Neural cell (in vitro differentiated cells): ENCODE measurements at regions not wholly inside any gene's neighbourhood (a gene's known extent, or its start where the extent isn't known, plus 50 kb on each side); places are given as distances from the start of the nearest gene placed in this dataset.

Source experiments
- H2AFZ ChIP-seq: fragments of 200-600, 300-800 bp; sonication (generic), shearing (Covaris generic); 2 replicates; pipeline ENCODE4 v1.6.0; 2014; ENCODE audit warnings: low read depth, mild to moderate bottlenecking, antibody characterized with exemption, low read length, moderate library complexity
- H3F3A ChIP-seq: fragments of 200-600 bp; shearing (Covaris generic); 2 replicates; pipeline ENCODE4 v1.6.1; 2016; ENCODE audit warnings: mild to moderate bottlenecking, moderate library complexity, mixed read lengths, antibody characterized with exemption, low read length; ENCODE audit not compliant: insufficient read depth, poor library complexity, severe bottlenecking
- H3K27ac ChIP-seq: fragments of 200-600, 300-800 bp; sonication (generic), shearing (Covaris generic); 2 replicates; pipeline ENCODE4 v1.5.1; 2014; ENCODE audit warnings: mild to moderate bottlenecking, low read length, moderate library complexity
- H3K27me3 ChIP-seq: fragments of 300-800, 200-600 bp; sonication (generic), shearing (Covaris generic); 2 replicates; pipeline ENCODE4 v1.6.0; 2014; ENCODE audit warnings: mild to moderate bottlenecking, low read depth, low read length, moderate library complexity; ENCODE audit not compliant: insufficient read depth
- H3K36me3 ChIP-seq: fragments of 300-800, 200-600 bp; sonication (generic), shearing (Covaris generic); 2 replicates; pipeline ENCODE4 v1.5.1; 2014; ENCODE audit warnings: mild to moderate bottlenecking, antibody characterized with exemption, low read length, moderate library complexity; ENCODE audit not compliant: insufficient read depth
- H3K4me2 ChIP-seq: fragments of 300-800, 200-600 bp; sonication (generic), shearing (Covaris generic); 2 replicates; pipeline ENCODE4 v1.6.0; 2014; ENCODE audit warnings: mild to moderate bottlenecking, low read length
- H3K4me3 ChIP-seq: fragments of 300-800, 200-600 bp; sonication (generic), shearing (Covaris generic); 2 replicates; pipeline ENCODE4 v1.5.1; 2014; ENCODE audit warnings: mild to moderate bottlenecking, low read length, moderate library complexity
- H3K79me2 ChIP-seq: fragments of 200-600 bp; shearing (Covaris generic); replicated peaks from 2 replicates; pipeline ENCODE4 v1.6.0; 2014; ENCODE audit warnings: mild to moderate bottlenecking, low read length, moderate library complexity; ENCODE audit not compliant: insufficient read depth
- H3K9ac ChIP-seq: fragments of 300-800, 200-600 bp; sonication (generic), shearing (Covaris generic); 2 replicates; pipeline ENCODE4 v1.6.1; 2016; ENCODE audit warnings: mild to moderate bottlenecking, low read length, mixed read lengths
- H3K9me2 ChIP-seq: fragments of 200-600 bp; shearing (Covaris generic); 2 replicates; pipeline ENCODE4 v1.6.1; 2016; ENCODE audit warnings: mild to moderate bottlenecking, low read length, mixed read lengths; ENCODE audit not compliant: insufficient read depth
- H3K9me3 ChIP-seq: fragments of 200-600, 300-800 bp; sonication (generic), shearing (Covaris generic); 2 replicates; pipeline ENCODE4 v1.6.1; 2016; ENCODE audit warnings: mild to moderate bottlenecking, mixed run types, low read length, moderate library complexity, mixed read lengths
- H4K20me1 ChIP-seq: fragments of 200-600 bp; shearing (Covaris generic); 2 replicates; pipeline ENCODE4 v1.6.1; 2016; ENCODE audit warnings: mild to moderate bottlenecking, mixed run types; ENCODE audit not compliant: insufficient read depth
- EP300 ChIP-seq: fragments of 450-650 bp; conservative IDR thresholded peaks from 2 replicates; pipeline ENCODE4 v1.6.1; 2014; ENCODE audit warnings: antibody characterized with exemption, mild to moderate bottlenecking, moderate library complexity; ENCODE audit not compliant: poor library complexity, severe bottlenecking
- EZH2 ChIP-seq: fragments of 200-600, 300-800 bp; shearing (Covaris generic), sonication (generic); IDR thresholded peaks from 2 replicates; pipeline ENCODE4 v1.6.1; 2014; ENCODE audit warnings: antibody characterized with exemption, low read length, borderline replicate concordance, mild to moderate bottlenecking; ENCODE audit not compliant: insufficient read depth, poor library complexity, severe bottlenecking
- MXI1 ChIP-seq: fragments of 450-650 bp; conservative IDR thresholded peaks from 2 replicates; pipeline ENCODE4 v1.6.1; 2014; ENCODE audit warnings: antibody characterized with exemption, mild to moderate bottlenecking; ENCODE audit not compliant: poor library complexity, severe bottlenecking
- POLR2AphosphoS5 ChIP-seq: IDR thresholded peaks from 2 replicates; pipeline ENCODE4 v1.6.1; 2012
- RAD21 ChIP-seq: fragments of 450-650 bp; conservative IDR thresholded peaks from 2 replicates; pipeline ENCODE4 v1.6.1; 2014; ENCODE audit warnings: antibody characterized with exemption, mild to moderate bottlenecking, moderate library complexity
- SMC3 ChIP-seq: fragments of 450-650 bp; conservative IDR thresholded peaks from 2 replicates; pipeline ENCODE4 v1.6.1; 2014; ENCODE audit warnings: antibody characterized with exemption, mild to moderate bottlenecking, moderate library complexity; ENCODE audit not compliant: poor library complexity
- TAF1 ChIP-seq: IDR thresholded peaks from 2 replicates; pipeline ENCODE4 v1.6.1; 2012; ENCODE audit warnings: low read depth
- TF ChIP-seq, protein P1 (sequence below): fragments of 450-650 bp; IDR thresholded peaks from 2 replicates; pipeline ENCODE4 v1.5.1; 2014; ENCODE audit warnings: antibody characterized with exemption, mild to moderate bottlenecking, moderate library complexity; ENCODE audit not compliant: poor library complexity, severe bottlenecking
- TF ChIP-seq, protein P2 (sequence below): IDR thresholded peaks from 2 replicates; pipeline ENCODE4 v1.6.1; 2012; ENCODE audit warnings: borderline replicate concordance

DNA sequence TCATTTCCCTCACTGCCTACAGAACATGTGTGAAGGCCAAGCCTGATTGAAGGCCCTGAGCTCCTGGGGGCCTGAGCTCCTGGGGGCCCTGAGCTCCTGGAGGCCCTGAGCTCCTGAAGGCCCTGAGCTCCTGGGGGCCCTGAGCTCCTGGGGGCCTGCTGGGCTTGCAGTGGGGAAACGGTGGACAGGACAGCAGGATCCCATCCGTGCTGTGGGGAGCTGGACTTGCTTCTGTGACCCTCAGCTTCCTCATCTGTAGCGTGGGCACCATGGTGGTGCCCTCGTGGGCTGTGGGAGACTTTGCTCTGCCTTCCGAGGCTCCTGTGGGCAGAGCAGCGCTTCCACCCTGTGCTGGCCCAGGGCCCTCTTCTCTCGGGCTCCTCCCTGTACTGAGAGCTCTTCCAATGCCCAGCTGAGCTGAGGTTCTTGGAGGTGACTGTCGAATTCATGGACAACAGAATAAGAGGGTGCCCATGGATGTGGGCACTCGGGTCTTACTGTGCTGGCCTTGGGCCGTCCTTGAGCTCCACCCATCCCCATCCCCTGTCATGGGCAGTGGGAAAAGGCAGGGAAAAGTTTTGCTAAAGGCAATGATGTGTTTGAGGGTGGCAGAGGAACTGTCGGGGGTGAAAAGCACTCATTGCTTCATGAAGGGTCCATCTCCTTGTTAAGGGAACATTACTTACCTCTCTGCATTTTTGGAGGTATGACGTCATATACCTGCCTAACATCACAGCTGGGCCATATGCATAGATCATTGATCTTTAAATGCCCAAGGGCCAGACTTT is 786.7 kb downstream of the TBC1D22A start:
- Histone ChIP-seq H4K20me1 (no peaks in the 10 kb centered on the region), H3K4me3 (no peak overlapping the region), H2AFZ (no peak overlapping the region), H3K9me2 (no peaks in the 10 kb centered on the region), H3F3A (no peaks in the 10 kb centered on the region), H3K27ac (no peak overlapping the region), H3K9ac (no peak overlapping the region), H3K4me2 (no peak overlapping the region), H3K36me3 (no peaks in the 10 kb centered on the region), H3K9me3 (no peaks in the 10 kb centered on the region), H3K79me2 (no peaks in the 10 kb centered on the region), H3K27me3 (no peaks in the 10 kb centered on the region)
- TF ChIP-seq SMC3 (no peak), EP300 (no peak), MXI1 (no peak), POLR2AphosphoS5 (no peak), RAD21 (no peak)
- TF ChIP-seq, protein P1, sequence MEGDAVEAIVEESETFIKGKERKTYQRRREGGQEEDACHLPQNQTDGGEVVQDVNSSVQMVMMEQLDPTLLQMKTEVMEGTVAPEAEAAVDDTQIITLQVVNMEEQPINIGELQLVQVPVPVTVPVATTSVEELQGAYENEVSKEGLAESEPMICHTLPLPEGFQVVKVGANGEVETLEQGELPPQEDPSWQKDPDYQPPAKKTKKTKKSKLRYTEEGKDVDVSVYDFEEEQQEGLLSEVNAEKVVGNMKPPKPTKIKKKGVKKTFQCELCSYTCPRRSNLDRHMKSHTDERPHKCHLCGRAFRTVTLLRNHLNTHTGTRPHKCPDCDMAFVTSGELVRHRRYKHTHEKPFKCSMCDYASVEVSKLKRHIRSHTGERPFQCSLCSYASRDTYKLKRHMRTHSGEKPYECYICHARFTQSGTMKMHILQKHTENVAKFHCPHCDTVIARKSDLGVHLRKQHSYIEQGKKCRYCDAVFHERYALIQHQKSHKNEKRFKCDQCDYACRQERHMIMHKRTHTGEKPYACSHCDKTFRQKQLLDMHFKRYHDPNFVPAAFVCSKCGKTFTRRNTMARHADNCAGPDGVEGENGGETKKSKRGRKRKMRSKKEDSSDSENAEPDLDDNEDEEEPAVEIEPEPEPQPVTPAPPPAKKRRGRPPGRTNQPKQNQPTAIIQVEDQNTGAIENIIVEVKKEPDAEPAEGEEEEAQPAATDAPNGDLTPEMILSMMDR: no peak

DNA sequence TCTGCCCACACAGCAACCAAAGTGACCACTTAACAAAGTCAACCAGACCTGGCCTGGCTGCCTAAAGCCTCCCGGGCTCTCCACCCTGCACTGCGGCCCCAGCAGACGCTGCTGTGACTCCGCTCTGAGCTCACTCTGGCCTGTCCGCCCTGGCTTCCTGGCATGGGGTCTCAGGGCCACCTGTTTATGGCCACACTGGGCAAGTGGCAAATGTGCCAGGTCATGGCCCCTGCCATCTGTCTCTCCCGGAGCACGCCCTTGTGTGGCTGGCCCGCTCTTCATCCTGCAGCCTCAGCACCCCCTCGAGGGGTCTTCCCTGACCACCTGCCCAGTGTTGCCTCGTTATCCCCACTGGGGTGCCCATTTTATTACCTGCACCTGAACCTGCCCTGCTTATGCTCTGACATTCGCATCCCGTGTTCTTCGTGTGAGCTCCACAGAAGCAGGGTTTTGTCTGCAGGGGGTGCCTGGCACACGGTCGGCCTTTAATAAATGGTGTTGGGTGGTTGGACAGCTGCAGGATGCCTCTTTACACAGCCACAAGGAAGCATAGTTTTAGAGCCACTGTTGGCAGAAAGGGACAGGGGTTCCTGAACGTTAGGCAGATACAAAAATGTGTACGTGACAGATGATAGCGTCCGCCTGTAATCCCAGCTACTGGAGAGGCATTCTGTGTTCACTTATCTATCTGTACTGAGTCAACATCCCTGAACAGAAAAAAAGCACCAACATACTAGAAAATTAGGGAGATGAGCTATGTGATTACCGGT is 785.6 kb downstream of the TBC1D22A start:
- Histone ChIP-seq H3K36me3 (no peaks in the 10 kb centered on the region), H3K9ac (no peak overlapping the region), H3K9me2 (no peaks in the 10 kb centered on the region), H2AFZ (no peak overlapping the region), H3K27ac (no peak overlapping the region), H3F3A (no peaks in the 10 kb centered on the region), H3K4me2 (no peak overlapping the region), H3K9me3 (no peaks in the 10 kb centered on the region), H3K27me3 (no peaks in the 10 kb centered on the region), H3K79me2 (no peaks in the 10 kb centered on the region), H4K20me1 (no peaks in the 10 kb centered on the region), H3K4me3 (no peak overlapping the region)
- no peak for TF ChIP-seq EP300
- no peak for TF ChIP-seq TAF1
- no peak for TF ChIP-seq MXI1
- TF ChIP-seq EZH2: no peak
- TF ChIP-seq, protein P2, sequence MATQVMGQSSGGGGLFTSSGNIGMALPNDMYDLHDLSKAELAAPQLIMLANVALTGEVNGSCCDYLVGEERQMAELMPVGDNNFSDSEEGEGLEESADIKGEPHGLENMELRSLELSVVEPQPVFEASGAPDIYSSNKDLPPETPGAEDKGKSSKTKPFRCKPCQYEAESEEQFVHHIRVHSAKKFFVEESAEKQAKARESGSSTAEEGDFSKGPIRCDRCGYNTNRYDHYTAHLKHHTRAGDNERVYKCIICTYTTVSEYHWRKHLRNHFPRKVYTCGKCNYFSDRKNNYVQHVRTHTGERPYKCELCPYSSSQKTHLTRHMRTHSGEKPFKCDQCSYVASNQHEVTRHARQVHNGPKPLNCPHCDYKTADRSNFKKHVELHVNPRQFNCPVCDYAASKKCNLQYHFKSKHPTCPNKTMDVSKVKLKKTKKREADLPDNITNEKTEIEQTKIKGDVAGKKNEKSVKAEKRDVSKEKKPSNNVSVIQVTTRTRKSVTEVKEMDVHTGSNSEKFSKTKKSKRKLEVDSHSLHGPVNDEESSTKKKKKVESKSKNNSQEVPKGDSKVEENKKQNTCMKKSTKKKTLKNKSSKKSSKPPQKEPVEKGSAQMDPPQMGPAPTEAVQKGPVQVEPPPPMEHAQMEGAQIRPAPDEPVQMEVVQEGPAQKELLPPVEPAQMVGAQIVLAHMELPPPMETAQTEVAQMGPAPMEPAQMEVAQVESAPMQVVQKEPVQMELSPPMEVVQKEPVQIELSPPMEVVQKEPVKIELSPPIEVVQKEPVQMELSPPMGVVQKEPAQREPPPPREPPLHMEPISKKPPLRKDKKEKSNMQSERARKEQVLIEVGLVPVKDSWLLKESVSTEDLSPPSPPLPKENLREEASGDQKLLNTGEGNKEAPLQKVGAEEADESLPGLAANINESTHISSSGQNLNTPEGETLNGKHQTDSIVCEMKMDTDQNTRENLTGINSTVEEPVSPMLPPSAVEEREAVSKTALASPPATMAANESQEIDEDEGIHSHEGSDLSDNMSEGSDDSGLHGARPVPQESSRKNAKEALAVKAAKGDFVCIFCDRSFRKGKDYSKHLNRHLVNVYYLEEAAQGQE: no peak
- no peak for TF ChIP-seq SMC3
- TF ChIP-seq, protein P1: no peak
- TF ChIP-seq POLR2AphosphoS5: no peak
- no peak for TF ChIP-seq RAD21
